Stimulated activated CD4-positive, alpha-beta T cell treated with anti-CD3 and anti-CD28 coated beads, Interleukin-2, amount 100 ng/mL, for 48 hours (primary cell): ENCODE measurements at regions not wholly inside any gene's neighbourhood (a gene's known extent, or its start where the extent isn't known, plus 50 kb on each side); places are given as distances from the start of the nearest gene placed in this dataset.

Source experiments
- DNase-seq, 2 donors: peaks; one replicate each; pipeline ENCODE4 v3.0.0-alpha.2; 2020

GRCh38 chr10:78703593-78703992, 365.2 kb upstream of the ZMIZ1 start:
- DNase-seq = no peak

GRCh38 chr10:78706256-78706655, 362.5 kb upstream of the ZMIZ1 start:
- no peak for DNase-seq

- no peak for DNase-seq
These were observed 361.8 kb upstream of the ZMIZ1 start for GRCh38 chr10:78706726-78707540.

GRCh38 chr10:78707745-78708144, 361.0 kb upstream of the ZMIZ1 start:
- no peak for DNase-seq

GRCh38 chr10:78712147-78712546, 356.6 kb upstream of the ZMIZ1 start:
- DNase-seq = no peak

- DNase-seq = no peak
These were observed 355.1 kb upstream of the ZMIZ1 start for GRCh38 chr10:78713659-78714058.

- no peak for DNase-seq
These were observed 354.5 kb upstream of the ZMIZ1 start for GRCh38 chr10:78714225-78714624.

GRCh38 chr10:78715435-78715834, 353.3 kb upstream of the ZMIZ1 start:
- no peak for DNase-seq

GRCh38 chr10:78716043-78716660, 352.6 kb upstream of the ZMIZ1 start:
- DNase-seq = no peak

- DNase-seq = no peak
These were observed 351.6 kb upstream of the ZMIZ1 start for GRCh38 chr10:78717200-78717599.

GRCh38 chr10:78718032-78718572, 350.7 kb upstream of the ZMIZ1 start:
- no peak for DNase-seq

GRCh38 chr10:78719276-78719675, 349.5 kb upstream of the ZMIZ1 start:
- DNase-seq = no peak

GRCh38 chr10:78720091-78720490, 348.7 kb upstream of the ZMIZ1 start:
- no peak for DNase-seq

- no peak for DNase-seq
These were observed 347.5 kb upstream of the ZMIZ1 start for GRCh38 chr10:78721231-78721630.

- no peak for DNase-seq
These were observed 343.9 kb upstream of the ZMIZ1 start for GRCh38 chr10:78724846-78725245.

GRCh38 chr10:78726171-78726570, 342.6 kb upstream of the ZMIZ1 start:
- no peak for DNase-seq

GRCh38 chr10:78727251-78727650, 341.5 kb upstream of the ZMIZ1 start:
- no peak for DNase-seq

GRCh38 chr10:78727728-78728127, 341.0 kb upstream of the ZMIZ1 start:
- no peak for DNase-seq

GRCh38 chr10:78728176-78728575, 340.6 kb upstream of the ZMIZ1 start:
- DNase-seq = no peak

GRCh38 chr10:78729366-78729765, 339.4 kb upstream of the ZMIZ1 start:
- DNase-seq = no peak

- no peak for DNase-seq
These were observed 339.0 kb upstream of the ZMIZ1 start for GRCh38 chr10:78729800-78730199.

GRCh38 chr10:78730754-78731153, 338.0 kb upstream of the ZMIZ1 start:
- DNase-seq = no peak

GRCh38 chr10:78731675-78732074, 337.1 kb upstream of the ZMIZ1 start:
- no peak for DNase-seq

GRCh38 chr10:78732381-78732780, 336.4 kb upstream of the ZMIZ1 start:
- no peak for DNase-seq
